ENCODE measurements at regions not wholly inside any gene's neighbourhood (a gene's known extent, or its start where the extent isn't known, plus 50 kb on each side); places are given as distances from the start of the nearest gene placed in this dataset.

GRCh38 chr3:174540116-174540908, 318.8 kb upstream of the NAALADL2 start:
- H3K27ac ChIP-seq, result no peak overlapping the region
- no peaks in the 10 kb centered on the region for H3K9me3 ChIP-seq
- H3K4me3 ChIP-seq, result no peak overlapping the region
- no peaks in the 10 kb centered on the region for H3K4me1 ChIP-seq
- DNase-seq (ENCODE audit: low spot score in 2 of 2), result no peak
- TF ChIP-seq CTCF (IDR thresholded peaks at IDR 0.05), result no peak
- H3K27me3 ChIP-seq, result no peaks in the 10 kb centered on the region
- H3K36me3 ChIP-seq, result no peaks in the 10 kb centered on the region
- intact Hi-C loops (cut with DNase I), result no loop called here

DNA sequence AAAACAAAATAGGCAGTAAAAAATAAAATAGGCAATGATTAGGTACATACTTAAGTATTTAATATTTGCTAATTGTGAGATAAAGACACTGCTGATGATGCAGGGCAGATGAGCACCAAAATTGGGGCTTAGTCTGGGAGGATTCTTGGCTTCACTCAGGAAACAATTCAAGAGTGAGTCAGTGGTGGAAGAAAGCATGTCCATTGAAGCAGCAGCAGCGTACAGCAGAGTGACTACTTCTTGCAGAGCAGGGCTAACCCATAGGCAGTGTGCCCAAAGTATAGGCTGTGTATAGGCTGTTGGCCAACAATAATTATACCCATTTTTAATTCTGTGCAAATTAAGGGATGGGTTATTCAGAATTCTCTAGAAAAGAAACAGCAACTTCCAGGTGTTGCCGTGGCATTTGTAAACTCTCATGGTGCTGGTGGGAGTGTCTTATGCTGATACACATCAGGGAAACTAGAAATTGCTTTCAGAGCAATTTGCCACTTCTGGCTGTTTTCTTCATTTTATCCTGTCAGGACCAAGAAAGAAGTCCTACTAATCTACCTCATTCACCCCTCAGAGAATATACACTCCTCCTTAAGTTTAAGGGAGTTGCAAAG, 317.3 kb upstream of the NAALADL2 start:
- Histone ChIP-seq H3K4me1 (no peaks in the 10 kb centered on the region), H3K9me3 (no peaks in the 10 kb centered on the region), H3K27me3 (no peaks in the 10 kb centered on the region), H3K36me3 (no peaks in the 10 kb centered on the region), H3K4me3 (no peak overlapping the region), H3K27ac (no peak overlapping the region)
- no peak for TF ChIP-seq CTCF (IDR thresholded peaks at IDR 0.05)
- no peak for DNase-seq (ENCODE audit: low spot score in 2 of 2)
- intact Hi-C loops (cut with DNase I), result no loop called here

GRCh38 chr3:174547801-174548435, 311.2 kb upstream of the NAALADL2 start:
- TF ChIP-seq CTCF (IDR thresholded peaks at IDR 0.05), result no peak
- Histone ChIP-seq H3K27me3 (no peaks in the 10 kb centered on the region), H3K9me3 (no peaks in the 10 kb centered on the region), H3K36me3 (no peaks in the 10 kb centered on the region), H3K4me1 (no peaks in the 10 kb centered on the region), H3K4me3 (no peak overlapping the region), H3K27ac (no peak overlapping the region)
- DNase-seq (ENCODE audit: low spot score in 2 of 2), result no peak
- intact Hi-C loops (cut with DNase I), result no loop called here

- Histone ChIP-seq H3K27ac (no peak overlapping the region), H3K27me3 (no peaks in the 10 kb centered on the region), H3K9me3 (no peaks in the 10 kb centered on the region), H3K4me3 (no peak overlapping the region), H3K36me3 (no peaks in the 10 kb centered on the region), H3K4me1 (no peaks in the 10 kb centered on the region)
- TF ChIP-seq CTCF (IDR thresholded peaks at IDR 0.05), result no peak
- intact Hi-C loops (cut with DNase I), result no loop called here
- no peak for DNase-seq (ENCODE audit: low spot score in 2 of 2)
Observed at GRCh38 chr3:174548841-174549623, 310.1 kb upstream of the NAALADL2 start.

DNA sequence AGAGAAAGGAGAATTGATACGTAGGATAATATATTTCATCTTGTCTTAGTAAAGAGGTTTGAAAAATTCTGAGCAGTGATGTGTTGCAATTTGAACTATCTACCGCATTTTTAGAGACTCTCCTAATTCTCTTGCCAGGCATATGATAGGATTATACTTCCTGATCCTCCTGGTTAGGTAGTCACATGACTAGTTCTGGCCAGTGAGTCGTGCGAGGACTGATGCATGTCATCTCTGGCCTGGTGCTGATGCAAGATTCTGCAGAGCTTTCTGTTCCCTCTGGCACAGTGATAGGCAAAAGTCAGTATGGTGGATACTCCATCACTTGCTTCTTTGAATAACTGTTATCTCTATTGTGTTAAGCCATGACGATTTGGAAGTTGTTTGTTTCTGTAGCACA, 277.6 kb upstream of the NAALADL2 start:
- DNase-seq (ENCODE audit: low spot score in 2 of 2), result no peak
- Histone ChIP-seq H3K9me3 (no peaks in the 10 kb centered on the region), H3K36me3 (no peaks in the 10 kb centered on the region), H3K4me1 (no peaks in the 10 kb centered on the region), H3K27ac (no peak overlapping the region), H3K4me3 (no peak overlapping the region), H3K27me3 (no peaks in the 10 kb centered on the region)
- no peak for TF ChIP-seq CTCF (IDR thresholded peaks at IDR 0.05)
- intact Hi-C loops (cut with DNase I), result no loop called here
